ENCODE measurements at regions not wholly inside any gene's neighbourhood (a gene's known extent, or its start where the extent isn't known, plus 50 kb on each side); places are given as distances from the start of the nearest gene placed in this dataset.

GRCh38 chr6:150715133-150715532 is 115.4 kb downstream of the PLEKHG1 start:
- H3K9me3 Mint-ChIP-seq = no peaks in the 10 kb centered on the region
- no peak for DNase-seq (ENCODE audit: low spot score in 2 of 2)
- H3K36me3 Mint-ChIP-seq = no peaks in the 10 kb centered on the region
- no peak overlapping the region for H3K27ac Mint-ChIP-seq
- H3K4me3 Mint-ChIP-seq = no peak overlapping the region
- ATAC-seq = no peak
- H3K4me1 Mint-ChIP-seq = no peaks in the 10 kb centered on the region

- no peak for ATAC-seq
- H3K4me1 Mint-ChIP-seq = peaks cover 13% of the 10 kb centered on the region
- no peaks in the 10 kb centered on the region for H3K36me3 Mint-ChIP-seq
- no peak overlapping the region for H3K27ac Mint-ChIP-seq
- H3K4me3 Mint-ChIP-seq = no peak overlapping the region
- DNase-seq (ENCODE audit: low spot score in 2 of 2) = no peak
- H3K9me3 Mint-ChIP-seq = no peaks in the 10 kb centered on the region
Observed at GRCh38 chr6:150717419-150717818, 117.7 kb downstream of the PLEKHG1 start.

- ATAC-seq (no peak), DNase-seq (ENCODE audit: low spot score in 2 of 2) (no peak)
- Mint-ChIP-seq H3K4me3 (no peak overlapping the region), H3K27ac (no peak overlapping the region), H3K36me3 (no peaks in the 10 kb centered on the region), H3K4me1 (peaks cover 19% of the 10 kb centered on the region), H3K9me3 (no peaks in the 10 kb centered on the region)
Observed at GRCh38 chr6:150719099-150719766, 119.5 kb downstream of the PLEKHG1 start.

GRCh38 chr6:150719831-150720230 is 120.1 kb downstream of the PLEKHG1 start:
- H3K27ac Mint-ChIP-seq = no peak overlapping the region
- no peaks in the 10 kb centered on the region for H3K9me3 Mint-ChIP-seq
- H3K36me3 Mint-ChIP-seq = no peaks in the 10 kb centered on the region
- no peak for DNase-seq (ENCODE audit: low spot score in 2 of 2)
- H3K4me3 Mint-ChIP-seq = no peak overlapping the region
- ATAC-seq = no peak
- H3K4me1 Mint-ChIP-seq = peaks cover 19% of the 10 kb centered on the region

GRCh38 chr6:150720774-150721233 is 121.1 kb downstream of the PLEKHG1 start:
- ATAC-seq (peak; percentile 93), DNase-seq (ENCODE audit: low spot score in 2 of 2) (no peak)
- Mint-ChIP-seq H3K9me3 (no peaks in the 10 kb centered on the region), H3K27ac (no peak overlapping the region), H3K4me1 (peaks cover 19% of the 10 kb centered on the region), H3K4me3 (no peak overlapping the region), H3K36me3 (no peaks in the 10 kb centered on the region)

- DNase-seq (ENCODE audit: low spot score in 2 of 2) = no peak
- Mint-ChIP-seq H3K4me3 (no peak overlapping the region), H3K27ac (no peak overlapping the region)
Observed at GRCh38 chr6:150721418-150722266, 122.0 kb downstream of the PLEKHG1 start.

GRCh38 chr6:150722614-150723344 is 123.1 kb downstream of the PLEKHG1 start:
- no peak for ATAC-seq
- Mint-ChIP-seq H3K9me3 (no peaks in the 10 kb centered on the region), H3K4me1 (peaks cover 19% of the 10 kb centered on the region), H3K4me3 (no peak overlapping the region), H3K36me3 (no peaks in the 10 kb centered on the region), H3K27ac (no peak overlapping the region)
- DNase-seq (ENCODE audit: low spot score in 2 of 2) = no peak

More at GRCh38 chr6:150721418-150722266, 122.0 kb downstream of the PLEKHG1 start:
- Mint-ChIP-seq H3K9me3 (no peaks in the 10 kb centered on the region), H3K36me3 (no peaks in the 10 kb centered on the region), H3K4me1 (peaks cover 19% of the 10 kb centered on the region)
- ATAC-seq = no peak

- Mint-ChIP-seq H3K36me3 (no peaks in the 10 kb centered on the region), H3K9me3 (no peaks in the 10 kb centered on the region), H3K27ac (no peak overlapping the region), H3K4me3 (no peak overlapping the region), H3K4me1 (peaks cover 19% of the 10 kb centered on the region)
- DNase-seq (ENCODE audit: low spot score in 2 of 2) (no peak), ATAC-seq (no peak)
Observed at GRCh38 chr6:150723345-150723658, 123.6 kb downstream of the PLEKHG1 start.

- Mint-ChIP-seq H3K9me3 (no peaks in the 10 kb centered on the region), H3K4me1 (peaks cover 19% of the 10 kb centered on the region), H3K36me3 (no peaks in the 10 kb centered on the region), H3K27ac (no peak overlapping the region), H3K4me3 (no peak overlapping the region)
- DNase-seq (ENCODE audit: low spot score in 2 of 2) (no peak), ATAC-seq (peak; percentile 14)
Observed at GRCh38 chr6:150723857-150724256, 124.2 kb downstream of the PLEKHG1 start.

GRCh38 chr6:150725795-150726194 is 126.1 kb downstream of the PLEKHG1 start:
- no peaks in the 10 kb centered on the region for H3K9me3 Mint-ChIP-seq
- ATAC-seq (no peak), DNase-seq (ENCODE audit: low spot score in 2 of 2) (no peak)
- no peak overlapping the region for H3K4me3 Mint-ChIP-seq
- peaks cover 14% of the 10 kb centered on the region for H3K4me1 Mint-ChIP-seq
- H3K27ac Mint-ChIP-seq = no peak overlapping the region
- no peaks in the 10 kb centered on the region for H3K36me3 Mint-ChIP-seq

- H3K4me3 Mint-ChIP-seq = no peak overlapping the region
- no peaks in the 10 kb centered on the region for H3K36me3 Mint-ChIP-seq
Observed at GRCh38 chr6:150729188-150729748, 129.6 kb downstream of the PLEKHG1 start.

GRCh38 chr6:150730801-150731457 is 131.2 kb downstream of the PLEKHG1 start:
- Mint-ChIP-seq H3K4me1 (no peaks in the 10 kb centered on the region), H3K27ac (no peak overlapping the region), H3K9me3 (no peaks in the 10 kb centered on the region), H3K36me3 (no peaks in the 10 kb centered on the region), H3K4me3 (no peak overlapping the region)
- DNase-seq (ENCODE audit: low spot score in 2 of 2) (no peak), ATAC-seq (no peak)

More at GRCh38 chr6:150729188-150729748, 129.6 kb downstream of the PLEKHG1 start:
- no peak for ATAC-seq
- no peak overlapping the region for H3K27ac Mint-ChIP-seq
- H3K9me3 Mint-ChIP-seq = no peaks in the 10 kb centered on the region
- H3K4me1 Mint-ChIP-seq = no peaks in the 10 kb centered on the region
- DNase-seq (ENCODE audit: low spot score in 2 of 2) = no peak

- H3K27ac Mint-ChIP-seq = no peak overlapping the region
- ATAC-seq (no peak), DNase-seq (ENCODE audit: low spot score in 2 of 2) (no peak)
- H3K36me3 Mint-ChIP-seq = no peaks in the 10 kb centered on the region
- no peaks in the 10 kb centered on the region for H3K4me1 Mint-ChIP-seq
- H3K4me3 Mint-ChIP-seq = no peak overlapping the region
- no peaks in the 10 kb centered on the region for H3K9me3 Mint-ChIP-seq
Observed at GRCh38 chr6:150732765-150733539, 132.6 kb upstream of the MTHFD1L start.

- no peak for ATAC-seq
- Mint-ChIP-seq H3K9me3 (no peaks in the 10 kb centered on the region), H3K27ac (no peak overlapping the region), H3K36me3 (no peaks in the 10 kb centered on the region), H3K4me1 (no peaks in the 10 kb centered on the region), H3K4me3 (no peak overlapping the region)
- DNase-seq (ENCODE audit: low spot score in 2 of 2) = no peak
Observed at GRCh38 chr6:150733726-150734125, 131.8 kb upstream of the MTHFD1L start.
